ENCODE measurements at regions not wholly inside any gene's neighbourhood (a gene's known extent, or its start where the extent isn't known, plus 50 kb on each side); places are given as distances from the start of the nearest gene placed in this dataset.

DNA sequence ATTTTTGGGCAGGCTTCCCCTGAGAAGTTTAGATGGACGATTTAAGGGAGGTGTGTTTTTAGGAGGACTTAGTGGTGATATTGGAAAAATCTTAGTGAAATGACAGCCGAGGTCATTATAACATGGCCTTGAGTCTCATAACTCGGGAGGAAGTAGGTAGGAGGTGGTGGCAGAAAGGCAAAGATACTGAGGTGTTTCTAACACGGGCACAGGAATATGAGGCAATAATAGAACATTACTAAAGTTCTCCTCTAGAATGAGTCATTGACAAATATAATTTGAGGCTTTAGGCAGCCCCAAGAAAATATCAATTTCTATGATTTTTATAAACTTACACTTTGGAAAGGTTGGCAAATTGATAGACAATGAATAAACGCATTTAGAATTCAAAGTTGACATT, 146.1 kb upstream of the ZEB2 start:
- no peaks in the 10 kb centered on the region for H3K9me3 ChIP-seq (ENCODE audit: control insufficient read depth in 5 of 5, low read length in 5 of 5)
- no peak overlapping the region for H3K4me3 ChIP-seq (ENCODE audit: low read depth in 1 of 5, low read length in 5 of 5)
- no peaks in the 10 kb centered on the region for H3K36me3 ChIP-seq (ENCODE audit: control insufficient read depth in 5 of 5, insufficient read depth in 5 of 5, low read length in 5 of 5)
- no peak overlapping the region for H3K9ac ChIP-seq (ENCODE audit: low read length in 5 of 5)
- peaks cover 0 to 4% (median 0%) of the 10 kb centered on the region in 5 donors for H3K4me1 ChIP-seq (ENCODE audit: control insufficient read depth in 5 of 5, insufficient read depth in 5 of 5, low read length in 5 of 5)
- H3K27me3 ChIP-seq (ENCODE audit: control insufficient read depth in 5 of 5, insufficient read depth in 4 of 5, low read length in 5 of 5) = no peaks in the 10 kb centered on the region
- H3K27ac ChIP-seq (ENCODE audit: low read depth, low read length) = no peak overlapping the region

DNA sequence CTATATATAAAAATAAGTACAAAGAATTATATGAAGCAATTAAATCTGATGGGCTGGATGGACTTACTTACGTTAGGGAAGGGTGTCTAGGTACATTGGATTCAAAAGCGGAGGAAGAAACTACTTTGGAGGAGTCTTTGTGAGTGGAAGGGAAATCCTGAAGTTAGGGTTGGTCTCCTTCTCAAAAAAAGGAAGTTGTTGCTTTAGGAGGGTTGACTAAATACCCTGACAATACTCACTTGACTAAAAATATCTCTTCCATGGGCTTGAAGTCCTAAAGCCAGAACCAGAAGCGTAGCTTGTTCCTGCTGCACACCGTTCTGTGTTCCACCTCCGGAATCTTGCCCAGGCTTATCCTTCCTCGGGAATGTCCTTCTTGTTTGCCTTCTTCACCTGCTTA, 143.3 kb upstream of the ZEB2 start:
- Histone ChIP-seq H3K9me3 (ENCODE audit: control insufficient read depth in 5 of 5, low read length in 5 of 5) (no peaks in the 10 kb centered on the region), H3K9ac (ENCODE audit: low read length in 5 of 5) (no peak overlapping the region), H3K4me1 (ENCODE audit: control insufficient read depth in 5 of 5, insufficient read depth in 5 of 5, low read length in 5 of 5) (peaks cover 0 to 12% (median 0%) of the 10 kb centered on the region in 5 donors), H3K27me3 (ENCODE audit: control insufficient read depth in 5 of 5, insufficient read depth in 4 of 5, low read length in 5 of 5) (no peaks in the 10 kb centered on the region), H3K36me3 (ENCODE audit: control insufficient read depth in 5 of 5, insufficient read depth in 5 of 5, low read length in 5 of 5) (no peaks in the 10 kb centered on the region), H3K4me3 (ENCODE audit: low read depth in 1 of 5, low read length in 5 of 5) (no peak overlapping the region), H3K27ac (ENCODE audit: low read depth, low read length) (no peak overlapping the region)

DNA sequence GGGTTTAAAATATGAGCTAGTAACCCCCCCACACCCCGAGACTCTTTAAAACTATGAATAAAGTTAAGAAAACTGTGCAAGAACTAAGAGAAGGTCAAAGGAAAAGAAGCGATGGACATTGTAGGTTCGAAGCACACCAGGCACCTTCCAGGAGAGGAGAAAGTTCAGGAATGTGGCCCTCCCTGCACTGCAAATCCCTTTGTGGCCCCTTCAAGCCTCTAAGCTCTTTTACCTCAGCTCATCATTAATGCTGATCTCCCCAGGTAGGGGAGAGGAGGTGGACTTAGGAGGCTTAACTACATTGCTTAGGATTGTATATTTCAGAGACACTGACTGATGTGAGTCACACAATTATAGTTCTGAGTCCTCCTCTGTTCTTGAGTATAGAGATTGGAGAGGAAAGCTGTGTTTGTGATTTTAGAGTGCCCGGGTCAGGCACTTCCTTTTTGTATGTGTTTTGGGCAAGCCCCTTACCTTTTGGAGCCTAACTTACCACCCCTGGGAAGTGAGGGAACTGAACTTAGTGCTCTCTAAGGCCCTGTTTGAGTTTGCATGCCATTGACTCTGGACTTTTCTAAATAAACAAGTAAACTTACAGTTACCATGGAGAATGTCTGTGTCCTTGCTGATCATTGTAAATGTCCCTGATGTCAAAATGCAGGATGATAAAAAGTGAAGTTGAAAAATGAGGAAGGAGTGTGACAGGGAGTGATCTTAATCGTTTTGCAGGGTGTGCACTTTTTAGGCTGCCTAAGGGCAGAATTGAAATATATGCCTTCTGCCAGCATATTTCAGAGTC, 140.8 kb upstream of the ZEB2 start:
- Histone ChIP-seq H3K4me1 (ENCODE audit: control insufficient read depth in 5 of 5, insufficient read depth in 5 of 5, low read length in 5 of 5) (peaks cover 0 to 12% (median 0%) of the 10 kb centered on the region in 5 donors), H3K27ac (ENCODE audit: low read depth, low read length) (peak overlapping the region; percentile 40), H3K9ac (ENCODE audit: low read length in 5 of 5) (peak overlapping the region in 2 of 5 donors; percentile 32 to 35), H3K9me3 (ENCODE audit: control insufficient read depth in 5 of 5, low read length in 5 of 5) (no peaks in the 10 kb centered on the region), H3K36me3 (ENCODE audit: control insufficient read depth in 5 of 5, insufficient read depth in 5 of 5, low read length in 5 of 5) (no peaks in the 10 kb centered on the region), H3K4me3 (ENCODE audit: low read depth in 1 of 5, low read length in 5 of 5) (no peak overlapping the region), H3K27me3 (ENCODE audit: control insufficient read depth in 5 of 5, insufficient read depth in 4 of 5, low read length in 5 of 5) (no peaks in the 10 kb centered on the region)

DNA sequence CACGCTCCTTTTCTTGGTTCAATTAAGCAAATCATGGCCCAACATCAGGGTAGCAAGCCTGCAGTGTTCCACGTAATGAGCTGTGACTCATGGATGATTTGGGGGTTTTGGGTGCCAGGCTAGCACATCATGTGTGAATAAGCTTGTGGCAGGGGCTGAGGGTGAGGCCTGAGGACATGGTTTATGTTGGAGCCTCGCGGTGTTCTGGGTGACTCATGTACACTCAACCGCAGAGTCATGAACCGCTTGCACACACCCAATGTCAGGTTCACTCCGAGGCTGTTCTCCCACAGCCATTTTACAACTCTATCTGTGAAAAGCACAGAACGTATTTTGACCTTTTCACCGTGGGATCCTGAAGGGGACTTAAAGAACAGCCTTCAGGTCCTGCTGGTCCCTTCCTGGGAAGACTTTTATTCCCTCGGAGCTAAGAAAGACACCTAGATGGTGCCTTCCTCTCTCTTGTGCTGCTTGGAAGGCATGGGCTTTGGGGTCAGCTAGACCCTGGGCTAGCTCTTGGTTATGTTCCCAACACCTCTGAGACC, 139.9 kb upstream of the ZEB2 start:
- Histone ChIP-seq H3K27ac (ENCODE audit: low read depth, low read length) (peak overlapping the region; percentile 40), H3K9me3 (ENCODE audit: control insufficient read depth in 5 of 5, low read length in 5 of 5) (no peaks in the 10 kb centered on the region), H3K9ac (ENCODE audit: low read length in 5 of 5) (peak overlapping the region in 1 of 5 donors; percentile 32), H3K36me3 (ENCODE audit: control insufficient read depth in 5 of 5, insufficient read depth in 5 of 5, low read length in 5 of 5) (no peaks in the 10 kb centered on the region), H3K4me1 (ENCODE audit: control insufficient read depth in 5 of 5, insufficient read depth in 5 of 5, low read length in 5 of 5) (peaks cover 0 to 12% (median 0%) of the 10 kb centered on the region in 5 donors), H3K4me3 (ENCODE audit: low read depth in 1 of 5, low read length in 5 of 5) (no peak overlapping the region), H3K27me3 (ENCODE audit: control insufficient read depth in 5 of 5, insufficient read depth in 4 of 5, low read length in 5 of 5) (no peaks in the 10 kb centered on the region)

DNA sequence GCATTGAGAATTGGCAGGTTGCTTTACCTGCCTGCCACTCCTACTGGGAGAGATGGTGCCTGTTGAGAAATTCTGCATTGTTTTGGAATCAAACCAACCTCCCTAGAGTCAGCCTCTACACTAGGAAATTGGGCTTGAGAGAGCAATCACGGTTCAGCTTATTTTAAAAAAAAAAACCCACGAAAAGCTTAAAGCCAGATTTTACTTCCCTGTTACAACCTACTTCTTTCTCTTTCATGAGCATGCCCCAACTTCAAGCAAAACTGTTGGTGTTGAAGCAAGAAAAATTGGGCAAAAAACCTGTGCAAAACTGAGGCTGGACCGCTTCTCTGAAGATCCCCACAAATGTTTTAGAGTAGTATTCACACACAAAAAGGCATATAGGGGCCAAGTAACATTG, 134.6 kb upstream of the ZEB2 start:
- no peak overlapping the region for H3K4me3 ChIP-seq (ENCODE audit: low read depth in 1 of 5, low read length in 5 of 5)
- no peaks in the 10 kb centered on the region for H3K27me3 ChIP-seq (ENCODE audit: control insufficient read depth in 5 of 5, insufficient read depth in 4 of 5, low read length in 5 of 5)
- H3K4me1 ChIP-seq (ENCODE audit: control insufficient read depth in 5 of 5, insufficient read depth in 5 of 5, low read length in 5 of 5) = peaks cover 0 to 3% (median 0%) of the 10 kb centered on the region in 5 donors
- H3K36me3 ChIP-seq (ENCODE audit: control insufficient read depth in 5 of 5, insufficient read depth in 5 of 5, low read length in 5 of 5) = no peaks in the 10 kb centered on the region
- no peaks in the 10 kb centered on the region for H3K9me3 ChIP-seq (ENCODE audit: control insufficient read depth in 5 of 5, low read length in 5 of 5)
- no peak overlapping the region for H3K27ac ChIP-seq (ENCODE audit: low read depth, low read length)
- no peak overlapping the region for H3K9ac ChIP-seq (ENCODE audit: low read length in 5 of 5)

DNA sequence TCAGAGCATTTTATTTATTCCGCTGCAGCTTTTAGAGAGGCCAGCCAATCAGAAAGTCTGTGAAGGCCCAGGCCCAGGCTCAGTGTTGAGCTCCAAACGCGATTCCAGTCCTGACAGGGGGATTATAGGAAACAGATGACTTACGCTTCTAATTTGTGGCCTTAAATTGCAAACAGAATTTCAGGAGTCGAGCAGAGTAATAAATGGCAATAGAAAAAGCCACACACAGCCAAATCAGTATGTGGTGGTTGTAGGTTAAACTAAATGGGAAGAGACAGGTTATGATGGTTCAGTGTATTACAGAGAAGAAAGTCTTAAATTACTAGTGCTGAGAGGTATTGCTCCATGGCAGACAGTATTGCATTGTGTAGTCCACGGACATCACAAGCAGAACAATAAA, 131.0 kb upstream of the ZEB2 start:
- Histone ChIP-seq H3K27me3 (ENCODE audit: control insufficient read depth in 5 of 5, insufficient read depth in 4 of 5, low read length in 5 of 5) (no peaks in the 10 kb centered on the region), H3K27ac (ENCODE audit: low read depth, low read length) (no peak overlapping the region), H3K4me1 (ENCODE audit: control insufficient read depth in 5 of 5, insufficient read depth in 5 of 5, low read length in 5 of 5) (peaks cover 0 to 3% (median 0%) of the 10 kb centered on the region in 5 donors), H3K9ac (ENCODE audit: low read length in 5 of 5) (no peak overlapping the region), H3K9me3 (ENCODE audit: control insufficient read depth in 5 of 5, low read length in 5 of 5) (no peaks in the 10 kb centered on the region), H3K4me3 (ENCODE audit: low read depth in 1 of 5, low read length in 5 of 5) (no peak overlapping the region), H3K36me3 (ENCODE audit: control insufficient read depth in 5 of 5, insufficient read depth in 5 of 5, low read length in 5 of 5) (no peaks in the 10 kb centered on the region)

DNA sequence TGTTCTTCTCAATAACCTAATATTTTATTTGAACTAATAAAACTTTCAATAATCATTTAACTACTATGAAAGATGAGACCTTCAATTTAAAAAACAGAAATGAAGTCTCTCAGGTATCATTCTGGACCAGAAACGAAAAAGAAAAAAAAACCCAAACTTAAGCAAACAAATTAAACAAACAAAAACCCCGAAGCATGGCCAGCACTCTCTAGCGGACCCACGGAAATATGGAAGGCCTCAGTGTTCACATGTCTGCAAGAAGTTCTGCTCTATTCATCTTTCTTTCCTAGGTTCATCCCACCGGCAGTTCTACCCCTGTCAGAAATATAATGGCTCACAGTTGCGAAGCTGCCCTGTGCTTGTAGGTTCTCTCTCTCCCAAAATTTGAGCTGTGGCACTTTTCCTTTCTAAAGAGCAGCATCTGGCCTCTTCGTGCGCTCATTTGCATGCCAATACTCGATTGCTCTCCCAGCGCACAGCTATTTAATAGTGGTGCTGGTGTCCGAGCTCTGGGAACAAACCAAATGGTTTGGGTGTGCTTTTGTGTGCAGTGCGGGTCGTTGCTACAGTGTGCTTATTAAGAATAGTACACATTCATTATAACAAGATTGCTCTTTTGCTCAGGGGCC, 129.0 kb upstream of the ZEB2 start:
- Histone ChIP-seq H3K9me3 (ENCODE audit: control insufficient read depth in 5 of 5, low read length in 5 of 5) (no peaks in the 10 kb centered on the region), H3K27ac (ENCODE audit: low read depth, low read length) (no peak overlapping the region), H3K9ac (ENCODE audit: low read length in 5 of 5) (no peak overlapping the region), H3K27me3 (ENCODE audit: control insufficient read depth in 5 of 5, insufficient read depth in 4 of 5, low read length in 5 of 5) (no peaks in the 10 kb centered on the region), H3K4me1 (ENCODE audit: control insufficient read depth in 5 of 5, insufficient read depth in 5 of 5, low read length in 5 of 5) (no peaks in the 10 kb centered on the region), H3K4me3 (ENCODE audit: low read depth in 1 of 5, low read length in 5 of 5) (no peak overlapping the region), H3K36me3 (ENCODE audit: control insufficient read depth in 5 of 5, insufficient read depth in 5 of 5, low read length in 5 of 5) (no peaks in the 10 kb centered on the region)

DNA sequence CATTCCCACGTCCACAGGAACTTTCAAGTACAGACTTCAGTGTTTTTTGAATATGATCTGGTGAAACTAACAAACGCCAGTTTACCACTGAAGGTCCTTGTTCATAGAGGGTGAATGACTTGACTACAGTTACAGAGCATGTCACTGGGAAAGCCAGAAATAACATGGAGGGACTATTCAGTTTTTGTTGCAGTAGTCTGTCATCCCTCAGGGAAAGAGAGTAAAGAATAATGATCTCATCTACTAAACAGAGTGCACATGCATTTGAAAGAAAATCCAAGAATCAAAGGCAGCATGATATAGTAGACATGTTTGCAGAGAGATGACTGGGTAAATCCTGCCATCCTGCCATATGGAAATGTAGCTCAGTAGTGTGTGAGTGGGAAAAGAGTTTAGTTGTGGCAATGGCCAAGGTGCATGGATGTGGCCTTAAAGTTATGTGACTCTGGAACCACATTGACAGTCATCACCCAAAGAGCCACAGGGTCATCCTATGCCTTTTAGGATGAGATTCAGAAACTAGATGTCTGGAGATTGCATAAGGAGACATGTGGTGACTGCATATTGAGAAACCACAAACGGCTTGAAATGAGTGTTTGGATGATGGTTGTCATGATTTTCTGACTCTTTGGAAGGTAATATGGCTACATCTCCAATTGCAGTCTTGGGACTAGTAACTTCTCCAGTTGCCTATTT, 125.3 kb upstream of the ZEB2 start:
- Histone ChIP-seq H3K27ac (ENCODE audit: low read depth, low read length) (no peak overlapping the region), H3K36me3 (ENCODE audit: control insufficient read depth in 5 of 5, insufficient read depth in 5 of 5, low read length in 5 of 5) (no peaks in the 10 kb centered on the region), H3K27me3 (ENCODE audit: control insufficient read depth in 5 of 5, insufficient read depth in 4 of 5, low read length in 5 of 5) (no peaks in the 10 kb centered on the region), H3K9ac (ENCODE audit: low read length in 5 of 5) (no peak overlapping the region), H3K4me1 (ENCODE audit: control insufficient read depth in 5 of 5, insufficient read depth in 5 of 5, low read length in 5 of 5) (peaks cover 0 to 8% (median 0%) of the 10 kb centered on the region in 5 donors), H3K9me3 (ENCODE audit: control insufficient read depth in 5 of 5, low read length in 5 of 5) (no peaks in the 10 kb centered on the region), H3K4me3 (ENCODE audit: low read depth in 1 of 5, low read length in 5 of 5) (no peak overlapping the region)

DNA sequence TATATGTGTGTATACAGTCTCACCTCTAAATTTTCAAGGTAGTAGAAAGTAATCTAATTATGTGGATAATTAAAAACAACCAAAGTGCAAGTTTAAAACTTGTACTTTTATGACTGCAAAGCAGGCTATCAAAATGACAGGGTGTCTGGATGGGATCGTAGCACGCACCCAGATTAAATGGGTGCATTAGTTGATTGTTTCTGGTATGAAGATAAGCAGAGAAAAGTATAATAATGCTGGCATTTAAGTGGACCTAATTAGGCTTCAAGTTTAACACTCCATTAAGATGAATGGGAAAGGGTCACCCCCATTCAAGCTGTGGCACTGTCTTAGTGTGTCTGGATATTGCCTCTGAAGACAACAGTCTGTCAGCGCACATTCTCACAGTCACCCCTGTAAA, 124.6 kb upstream of the ZEB2 start:
- Histone ChIP-seq H3K27me3 (ENCODE audit: control insufficient read depth in 5 of 5, insufficient read depth in 4 of 5, low read length in 5 of 5) (no peaks in the 10 kb centered on the region), H3K36me3 (ENCODE audit: control insufficient read depth in 5 of 5, insufficient read depth in 5 of 5, low read length in 5 of 5) (no peaks in the 10 kb centered on the region), H3K9ac (ENCODE audit: low read length in 5 of 5) (no peak overlapping the region)

More for the DNA sequence above, 124.6 kb upstream of the ZEB2 start:
- H3K4me1 ChIP-seq (ENCODE audit: control insufficient read depth in 5 of 5, insufficient read depth in 5 of 5, low read length in 5 of 5) = peaks cover 0 to 8% (median 0%) of the 10 kb centered on the region in 5 donors
- no peaks in the 10 kb centered on the region for H3K9me3 ChIP-seq (ENCODE audit: control insufficient read depth in 5 of 5, low read length in 5 of 5)
- no peak overlapping the region for H3K27ac ChIP-seq (ENCODE audit: low read depth, low read length)
- H3K4me3 ChIP-seq (ENCODE audit: low read depth in 1 of 5, low read length in 5 of 5) = no peak overlapping the region
